HG03196 (cell line): ENCODE measurements at regions not wholly inside any gene's neighbourhood (a gene's known extent, or its start where the extent isn't known, plus 50 kb on each side); places are given as distances from the start of the nearest gene placed in this dataset.
"Not testable (repeated sequence)": the region's sequence is repeated elsewhere in the genome, so short reads cannot be mapped to it uniquely, and the experiment has no call there.

Experiments
- ATAC-seq: cut with Tn5 transposase; IDR thresholded peaks from one replicate; pipeline ENCODE4 v1.9.1; 2021; ENCODE audit not compliant: unreplicated experiment

- no peak for ATAC-seq
These were observed 57.1 kb upstream of the EOMES start for GRCh38 chr3:27779176-27779575.

- ATAC-seq = no peak
These were observed 67.3 kb upstream of the EOMES start for GRCh38 chr3:27789420-27789819.

GRCh38 chr3:27791956-27792355, 69.8 kb upstream of the EOMES start:
- no peak for ATAC-seq

DNA sequence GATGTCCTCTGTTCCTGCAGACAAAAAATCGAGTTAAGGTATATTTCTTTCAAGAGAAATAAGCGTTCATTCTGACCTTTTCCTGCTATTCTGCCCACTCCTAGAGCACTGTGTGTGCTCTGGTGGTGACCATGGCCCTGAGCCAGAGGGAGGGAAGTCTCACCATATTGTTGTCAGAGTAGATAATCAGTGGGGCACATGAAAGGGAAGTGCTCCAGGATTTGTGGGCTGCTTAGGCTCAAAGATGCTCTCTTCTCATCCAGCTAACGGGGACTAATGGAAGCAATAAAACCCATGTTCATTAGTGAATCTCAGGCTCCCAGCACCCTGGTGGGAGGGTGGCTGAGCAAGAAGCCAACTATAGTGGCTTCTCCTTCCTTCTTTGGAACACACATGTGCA, 70.7 kb upstream of the EOMES start:
- no peak for ATAC-seq

- no peak for ATAC-seq
These were observed 72.1 kb upstream of the EOMES start for GRCh38 chr3:27794211-27794610.

GRCh38 chr3:27796365-27796875, 74.3 kb upstream of the EOMES start:
- ATAC-seq = no peak

DNA sequence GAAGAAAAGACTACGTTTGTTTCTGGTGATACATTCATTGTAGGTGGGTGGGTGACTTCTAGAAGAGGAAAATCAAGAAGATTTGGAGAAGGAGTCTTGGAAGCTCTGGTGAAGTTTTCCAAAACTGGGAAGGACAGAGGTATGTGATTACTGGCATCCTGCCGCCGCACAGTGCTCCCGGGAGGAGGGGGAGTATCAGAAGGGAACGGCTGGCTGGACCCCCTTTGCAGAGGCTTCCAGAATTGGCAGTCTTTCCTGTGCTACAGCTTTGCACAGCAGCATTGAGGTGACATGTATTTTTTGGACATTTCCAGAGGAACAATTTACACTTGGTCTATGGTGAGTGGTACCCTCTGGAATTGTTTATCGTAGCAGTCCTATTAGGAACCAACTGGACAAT, 75.7 kb upstream of the EOMES start:
- no peak for ATAC-seq

GRCh38 chr3:27800261-27800660, 78.1 kb upstream of the EOMES start:
- no peak for ATAC-seq

DNA sequence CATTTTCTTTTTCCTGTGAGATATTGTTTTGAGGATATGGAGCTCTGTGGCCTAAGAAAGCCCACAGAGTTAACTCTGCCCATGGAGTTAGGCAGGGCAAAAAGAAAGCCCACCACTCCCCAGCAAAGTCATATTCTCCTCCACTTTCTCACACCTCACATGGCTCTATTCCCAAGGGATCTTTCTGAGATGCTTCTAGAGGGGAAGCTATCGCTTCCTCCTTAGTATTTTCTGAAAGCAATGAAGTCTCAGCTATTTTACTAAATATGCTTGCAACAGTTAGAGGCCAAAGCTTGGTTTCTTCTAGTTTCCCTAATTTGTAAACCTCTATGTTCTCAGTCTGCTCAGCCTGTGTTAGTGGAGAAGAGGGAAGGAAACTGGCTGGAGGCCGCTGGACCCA, 80.3 kb upstream of the EOMES start:
- ATAC-seq = no peak

DNA sequence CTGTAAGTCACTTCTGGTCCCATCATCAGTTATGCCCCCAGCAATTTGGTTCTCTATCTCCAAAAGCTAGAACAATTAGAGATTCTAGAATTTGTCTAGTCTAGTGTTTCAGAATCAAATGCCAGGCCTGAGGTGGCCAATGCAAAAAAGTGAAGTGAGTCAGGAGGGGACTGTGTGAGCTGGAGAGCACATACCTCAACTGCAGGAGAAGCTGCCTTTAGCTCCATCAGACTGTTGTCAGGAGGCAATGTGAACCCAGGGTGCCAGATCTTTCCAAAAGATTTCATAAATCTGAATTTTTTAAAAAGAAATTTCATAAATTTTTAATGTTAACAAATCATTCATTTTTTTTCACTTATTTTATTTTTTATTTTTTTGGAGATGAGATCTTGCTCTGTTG, 80.7 kb upstream of the EOMES start:
- no peak for ATAC-seq

GRCh38 chr3:27805282-27805681, 83.2 kb upstream of the EOMES start:
- ATAC-seq = no peak

DNA sequence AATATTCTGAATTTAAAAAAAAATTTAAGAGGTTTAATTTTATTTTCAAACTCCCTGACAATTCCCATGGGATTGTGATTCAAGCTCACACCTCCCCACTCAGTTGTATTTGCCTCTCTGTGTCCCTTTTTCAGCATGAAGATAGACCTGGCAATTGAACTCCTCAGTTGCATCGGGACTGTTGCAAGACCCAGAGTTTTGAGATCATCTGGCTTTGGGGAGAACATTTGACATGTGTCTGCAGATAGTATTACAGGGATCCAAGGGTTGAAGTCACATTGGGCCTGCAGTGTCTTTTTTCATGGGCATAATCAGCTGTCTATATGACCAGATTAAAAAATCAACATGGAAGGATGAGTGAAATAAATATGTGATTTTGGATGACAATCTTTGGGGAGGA, 91.1 kb upstream of the EOMES start:
- ATAC-seq = no peak

DNA sequence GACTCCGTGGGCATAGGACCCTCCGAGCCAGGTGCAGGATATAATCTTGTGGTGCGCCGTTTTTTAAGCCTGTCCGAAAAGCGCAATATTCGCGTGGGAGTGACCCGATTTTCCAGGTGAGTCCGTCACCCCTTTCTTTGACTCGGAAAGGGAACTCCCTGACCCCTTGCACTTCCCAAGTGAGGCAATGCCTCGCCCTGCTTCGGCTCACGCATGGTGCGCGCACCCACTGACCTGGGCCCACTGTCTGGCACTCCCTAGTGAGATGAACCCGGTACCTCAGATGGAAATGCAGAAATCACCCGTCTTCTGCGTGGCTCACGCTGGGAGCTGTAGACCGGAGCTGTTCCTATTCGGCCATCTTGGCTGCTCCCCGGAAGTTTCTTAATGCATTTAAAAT, 99.5 kb upstream of the EOMES start:
- ATAC-seq = not testable (repeated sequence)

DNA sequence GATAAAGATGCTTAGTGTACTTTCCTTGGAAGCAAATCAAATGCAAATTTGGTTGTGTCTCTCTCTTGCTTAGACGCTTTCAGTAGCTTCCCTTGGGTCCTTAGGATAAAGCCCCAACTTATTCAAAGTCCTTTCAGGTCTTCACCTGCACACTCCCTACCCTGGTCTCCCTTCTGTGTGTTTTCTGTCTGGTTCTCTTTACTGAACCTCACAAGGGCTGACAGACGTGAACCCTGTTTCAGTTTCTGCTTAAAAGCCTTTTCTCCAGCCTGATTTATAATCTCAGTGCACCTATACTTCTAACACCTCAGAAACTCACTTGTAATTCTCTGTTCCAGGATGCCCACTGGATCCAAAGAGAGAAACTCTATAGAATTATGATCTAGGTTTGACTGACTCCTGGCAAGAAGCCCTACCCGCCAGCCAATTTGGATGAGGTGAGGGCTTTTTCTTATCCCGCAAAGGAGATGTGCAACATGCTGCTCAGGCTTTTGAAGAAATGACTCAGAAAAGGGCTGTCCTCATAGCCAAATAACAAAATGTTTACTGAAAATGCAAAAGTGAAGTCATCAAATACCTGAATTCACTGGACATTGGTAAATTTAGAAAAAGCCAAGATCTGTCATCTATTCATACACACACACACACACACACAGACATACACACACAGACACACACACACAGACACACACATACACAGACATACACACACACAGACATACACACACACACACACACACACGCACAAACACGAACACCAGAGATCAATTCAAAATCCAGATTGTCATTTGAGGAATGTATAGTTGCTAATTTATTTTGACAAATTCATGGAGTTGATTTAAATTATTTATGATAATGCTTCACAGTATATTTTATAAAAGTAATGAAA, 102.4 kb upstream of the EOMES start:
- no peak for ATAC-seq

GRCh38 chr3:27826448-27826847, 104.3 kb upstream of the EOMES start:
- no peak for ATAC-seq

DNA sequence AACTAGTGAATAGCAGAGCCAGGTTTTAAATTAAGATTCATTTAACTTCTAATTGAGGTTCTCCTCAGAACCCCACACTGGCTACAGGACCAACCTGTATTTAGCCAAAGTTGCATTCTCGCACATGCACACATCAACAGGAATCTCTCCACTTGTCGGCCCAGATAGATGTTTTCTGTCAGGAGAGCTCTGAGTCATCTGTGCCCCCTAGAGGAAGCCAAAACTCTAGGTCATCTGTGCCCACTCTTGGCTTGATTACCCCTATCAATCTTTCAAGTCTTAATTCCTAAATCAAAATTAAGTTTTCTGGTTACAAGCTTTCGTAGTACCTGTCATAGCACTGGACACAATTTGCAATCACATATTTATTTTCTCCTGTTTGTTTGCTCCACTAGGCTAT, 104.9 kb upstream of the EOMES start:
- no peak for ATAC-seq

- no peak for ATAC-seq
These were observed 118.9 kb upstream of the EOMES start for GRCh38 chr3:27840807-27841594.

DNA sequence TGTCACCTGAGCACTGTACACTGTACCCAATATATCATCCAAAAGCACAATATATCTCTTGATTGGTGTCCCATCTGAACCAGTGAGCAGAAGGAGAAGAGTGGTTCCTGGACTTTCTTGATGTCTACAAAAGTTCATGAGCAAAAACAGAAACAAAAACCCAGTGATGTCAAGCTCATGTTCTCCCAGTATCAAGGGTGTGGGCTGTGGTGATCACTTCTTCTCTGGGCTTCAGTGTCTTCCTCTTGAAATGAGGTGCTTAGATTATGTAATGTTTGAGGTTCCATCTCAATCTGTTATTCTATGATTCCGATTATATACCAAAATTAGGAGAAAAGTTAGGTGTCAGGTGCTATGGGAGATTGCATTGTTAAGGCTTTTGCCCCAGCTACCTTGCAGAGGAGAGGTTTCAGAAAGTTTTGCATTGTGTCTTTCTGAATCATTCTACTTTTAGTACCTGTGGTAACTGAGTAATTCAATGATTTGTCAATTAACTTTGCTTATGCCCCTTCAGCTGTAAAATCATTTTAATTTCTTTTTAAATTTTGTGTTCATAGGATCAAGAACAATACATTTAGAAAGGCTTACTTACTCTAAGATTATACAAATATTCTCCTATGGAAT, 122.0 kb upstream of the EOMES start:
- no peak for ATAC-seq

- ATAC-seq = no peak
These were observed 125.6 kb upstream of the EOMES start for GRCh38 chr3:27847697-27848096.

GRCh38 chr3:27848826-27849225, 126.7 kb upstream of the EOMES start:
- ATAC-seq = no peak

- no peak for ATAC-seq
These were observed 137.7 kb upstream of the EOMES start for GRCh38 chr3:27859821-27860220.
